H9 (cell line): ENCODE measurements at regions not wholly inside any gene's neighbourhood (a gene's known extent, or its start where the extent isn't known, plus 50 kb on each side); places are given as distances from the start of the nearest gene placed in this dataset.

Experiments used
- DNase-seq: peaks from one replicate; pipeline ENCODE4 v3.0.0-alpha.2; 2017
- H2AFZ ChIP-seq: one replicate; pipeline ENCODE4 v1.6.1; 2013; ENCODE audit warnings: mild to moderate bottlenecking, low read length, control low read depth, moderate library complexity
- H2AK5ac ChIP-seq: 2 replicates; pipeline ENCODE4 v1.6.1; 2013; ENCODE audit warnings: low read length, control low read depth, mixed read lengths; ENCODE audit not compliant: insufficient read length
- H2BK120ac ChIP-seq: one replicate; pipeline ENCODE4 v1.6.1; 2013; ENCODE audit warnings: low read depth, mild to moderate bottlenecking, low read length, control low read depth, inconsistent platforms; ENCODE audit not compliant: poor library complexity, severe bottlenecking
- H2BK12ac ChIP-seq: 2 replicates; pipeline ENCODE4 v1.6.1; 2013; ENCODE audit warnings: low read length, control low read depth, mixed read lengths, low read depth; ENCODE audit not compliant: insufficient read length
- H2BK15ac ChIP-seq: 2 replicates; pipeline ENCODE4 v1.6.1; 2013; ENCODE audit warnings: low read depth, low read length, control low read depth
- H2BK20ac ChIP-seq: one replicate; pipeline ENCODE4 v1.6.1; 2013; ENCODE audit warnings: low read depth, mild to moderate bottlenecking, low read length, control low read depth, inconsistent platforms; ENCODE audit not compliant: poor library complexity, severe bottlenecking
- H2BK5ac ChIP-seq: 2 replicates; pipeline ENCODE4 v1.6.1; 2013; ENCODE audit warnings: low read length, control low read depth, mixed read lengths; ENCODE audit not compliant: insufficient read length
- H3K14ac ChIP-seq: 2 replicates; pipeline ENCODE4 v1.6.1; 2013; ENCODE audit warnings: low read length, control low read depth; ENCODE audit not compliant: insufficient read depth
- H3K18ac ChIP-seq: 2 replicates; pipeline ENCODE4 v1.6.1; 2013; ENCODE audit warnings: low read depth, mild to moderate bottlenecking, mixed read lengths, low read length, control low read depth; ENCODE audit not compliant: insufficient read length
- H3K23ac ChIP-seq: 2 replicates; pipeline ENCODE4 v1.6.1; 2013; ENCODE audit warnings: low read length, control low read depth, mixed read lengths, low read depth; ENCODE audit not compliant: insufficient read length
- H3K23me2 ChIP-seq: 2 replicates; pipeline ENCODE4 v1.6.1; 2013; ENCODE audit warnings: low read depth, mild to moderate bottlenecking, mixed read lengths, low read length, control low read depth; ENCODE audit not compliant: insufficient read length, poor library complexity, severe bottlenecking
- H3K27ac ChIP-seq: 2 replicates; pipeline ENCODE4 v1.5.1; 2013; ENCODE audit warnings: low read length, control low read depth, mixed read lengths, low read depth; ENCODE audit not compliant: insufficient read length
- H3K27me3 ChIP-seq: 2 replicates; pipeline ENCODE4 v1.6.1; 2013; ENCODE audit warnings: low read length, control low read depth, inconsistent platforms; ENCODE audit not compliant: insufficient read depth
- H3K4ac ChIP-seq: 2 replicates; pipeline ENCODE4 v1.6.1; 2013; ENCODE audit warnings: low read depth, mild to moderate bottlenecking, control low read depth, inconsistent platforms, low read length, moderate library complexity
- H3K4me1 ChIP-seq: 2 replicates; pipeline ENCODE4 v1.6.1; 2013; ENCODE audit warnings: low read length, control low read depth, inconsistent platforms; ENCODE audit not compliant: insufficient read depth
- H3K4me2 ChIP-seq: 2 replicates; pipeline ENCODE4 v1.6.1; 2013; ENCODE audit warnings: low read length, control low read depth, mixed read lengths; ENCODE audit not compliant: insufficient read length, insufficient read depth
- H3K56ac ChIP-seq: 2 replicates; pipeline ENCODE4 v1.6.1; 2013; ENCODE audit warnings: low read depth, mild to moderate bottlenecking, mixed read lengths, low read length, control low read depth; ENCODE audit not compliant: insufficient read length
- H3K79me1 ChIP-seq: 2 replicates; pipeline ENCODE4 v1.6.1; 2013; ENCODE audit warnings: low read depth, mild to moderate bottlenecking, moderate library complexity, low read length, control low read depth, inconsistent platforms; ENCODE audit not compliant: insufficient read depth, poor library complexity, severe bottlenecking
- H3K79me2 ChIP-seq: 2 replicates; pipeline ENCODE4 v1.6.1; 2013; ENCODE audit warnings: low read length, control low read depth, inconsistent platforms; ENCODE audit not compliant: insufficient read depth
- H3K9ac ChIP-seq: 2 replicates; pipeline ENCODE4 v1.6.1; 2013; ENCODE audit warnings: low read length, control low read depth, mixed read lengths; ENCODE audit not compliant: insufficient read length; ENCODE audit errors: extremely low read depth
- H3K9me3 ChIP-seq: one replicate; pipeline ENCODE4 v1.6.1; 2013; ENCODE audit warnings: low read depth, low read length, inconsistent platforms; ENCODE audit not compliant: control insufficient read depth
- H3T11ph ChIP-seq: one replicate; pipeline ENCODE4 v1.6.1; 2013; ENCODE audit warnings: mild to moderate bottlenecking, low read length, control low read depth, inconsistent platforms
- H4K20me1 ChIP-seq: one replicate; pipeline ENCODE4 v1.6.1; 2013; ENCODE audit not compliant: control insufficient read depth, insufficient read length, insufficient read depth
- H4K5ac ChIP-seq: 2 replicates; pipeline ENCODE4 v1.6.1; 2013; ENCODE audit warnings: low read depth, mild to moderate bottlenecking, mixed read lengths, low read length, control low read depth; ENCODE audit not compliant: insufficient read length
- H4K8ac ChIP-seq: replicated peaks from 2 replicates; pipeline ENCODE4 v1.6.1; 2013; ENCODE audit warnings: low read length, control low read depth, mixed read lengths, low read depth; ENCODE audit not compliant: insufficient read length
- H4K91ac ChIP-seq: 2 replicates; pipeline ENCODE4 v1.6.1; 2013; ENCODE audit warnings: low read depth, mild to moderate bottlenecking, moderate library complexity, mixed read lengths, low read length, control low read depth; ENCODE audit not compliant: insufficient read length
- H3K27ac Mint-ChIP-seq, 3 experiments: 2 replicates in 2 of 3; 3 replicates in 1 of 3; pipeline ENCODE4 v1.8.0; 2020 to 2021; ENCODE audit warnings: mixed read lengths in 3 of 3, mild to moderate bottlenecking in 1 of 3, moderate library complexity in 1 of 3
- H3K27me3 Mint-ChIP-seq: 2 replicates; pipeline ENCODE4 v1.8.0; 2021; ENCODE audit warnings: low read depth, mild to moderate bottlenecking, moderate library complexity, mixed read lengths
- H3K36me3 Mint-ChIP-seq, 3 experiments: 2 replicates in 2 of 3; 3 replicates in 1 of 3; pipeline ENCODE4 v1.8.0; 2020 to 2021; ENCODE audit warnings: low read depth in 3 of 3, mixed read lengths in 3 of 3; ENCODE audit not compliant: insufficient read depth in 1 of 3
- H3K4me1 Mint-ChIP-seq, 2 experiments: 2 replicates each; pipeline ENCODE4 v1.8.0; 2020; ENCODE audit warnings: mixed read lengths in 2 of 2
- H3K4me3 Mint-ChIP-seq, 2 experiments: 2 replicates in 1 of 2; 3 replicates in 1 of 2; pipeline ENCODE4 v1.8.0; 2020 to 2021; ENCODE audit warnings: mild to moderate bottlenecking in 2 of 2, mixed read lengths in 2 of 2, moderate library complexity in 1 of 2
- H3K9me3 Mint-ChIP-seq, 2 experiments: 2 replicates in 1 of 2; 3 replicates in 1 of 2; pipeline ENCODE4 v1.8.0; 2020; ENCODE audit warnings: mild to moderate bottlenecking in 2 of 2, mixed read lengths in 2 of 2, moderate library complexity in 1 of 2
- WGBS: extraction: QIAGEN DNeasy Blood & Tissue Kit; methylation state at CpG from one replicate; pipeline ENCODE4 v1.1.7; 2013; ENCODE audit warnings: missing lambda C conversion rate, low lambda C conversion rate, mixed read lengths; ENCODE audit not compliant: insufficient read length; ENCODE audit errors: extremely low coverage; 5-methylcytosine and 5-hydroxymethylcytosine counted together
- TF ChIP-seq, protein P1 (sequence below): fragments of 200-600 bp; sonication (generic); conservative IDR thresholded peaks from 3 replicates; pipeline ENCODE4 v1.8.0; 2021; ENCODE audit warnings: antibody characterized with exemption, mild to moderate bottlenecking

DNA sequence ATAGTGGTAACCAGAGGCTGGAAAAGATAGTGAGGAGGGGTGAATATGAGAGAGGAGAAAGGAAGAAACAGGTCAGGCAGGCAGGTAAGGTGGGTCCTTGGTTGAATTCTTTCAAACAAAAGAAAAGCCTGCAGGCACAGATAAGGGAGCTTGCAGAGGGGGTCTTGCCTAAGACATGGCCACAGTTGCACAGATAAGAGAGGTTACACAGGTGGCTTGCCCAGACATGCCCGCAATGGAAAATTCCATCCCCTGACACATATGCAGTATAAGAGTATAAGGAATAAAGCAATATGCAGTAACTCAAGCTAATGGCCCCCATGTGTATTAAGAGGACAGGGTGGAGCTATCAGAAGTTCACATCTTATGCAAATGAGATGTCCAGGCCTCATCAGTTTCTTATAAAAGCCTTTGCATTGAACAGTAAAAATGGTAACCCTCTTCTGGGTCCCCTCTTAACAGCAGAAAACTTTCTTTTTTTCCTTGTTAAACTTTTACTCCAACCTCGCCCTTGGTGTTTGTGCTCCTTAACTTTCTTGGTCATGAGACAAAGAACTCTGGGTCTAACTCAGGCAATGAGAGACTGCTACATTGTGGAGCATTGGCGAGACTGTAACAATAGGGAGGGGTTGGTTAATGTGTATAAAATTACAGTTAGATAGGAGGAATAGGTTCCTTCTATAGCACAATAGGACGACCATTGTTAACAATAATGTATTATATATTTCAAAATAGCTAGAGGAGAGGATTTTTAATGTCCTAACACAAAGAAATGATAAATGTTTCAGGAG is 764.6 kb downstream of the TSN start:
- no CpG with 5 or more reads among the region's 4 CpGs for WGBS
- peaks cover 14% of the 10 kb centered on the region; the same call in 1 of the 2 replicates for H3K4me1 ChIP-seq
- no peaks in the 10 kb centered on the region for H3K9me3 ChIP-seq
- H2BK120ac ChIP-seq: no peak overlapping the region
- H3K9me3 Mint-ChIP-seq: peaks cover 0 to 4% of the 10 kb centered on the region in 2 experiments; a peak in 1 of 5 replicates
- H2AK5ac ChIP-seq: no peak overlapping the region
- no peaks in the 10 kb centered on the region for H3K27me3 Mint-ChIP-seq
- no peak overlapping the region for H3K4me3 Mint-ChIP-seq
- no peak overlapping the region for H3K23ac ChIP-seq
- H3K79me2 ChIP-seq: no peaks in the 10 kb centered on the region
- no peak overlapping the region for H2BK5ac ChIP-seq
- no peak overlapping the region for H3K27ac ChIP-seq
- H3K56ac ChIP-seq: no peak overlapping the region
- peaks cover 48 to 49% of the 10 kb centered on the region in 2 experiments for H3K4me1 Mint-ChIP-seq
- H3K36me3 Mint-ChIP-seq: peaks cover 2 to 12% (median 6%) of the 10 kb centered on the region in 3 experiments; a peak in 5 of 7 replicates
- no peak overlapping the region for H3T11ph ChIP-seq
- TF ChIP-seq, protein P1, sequence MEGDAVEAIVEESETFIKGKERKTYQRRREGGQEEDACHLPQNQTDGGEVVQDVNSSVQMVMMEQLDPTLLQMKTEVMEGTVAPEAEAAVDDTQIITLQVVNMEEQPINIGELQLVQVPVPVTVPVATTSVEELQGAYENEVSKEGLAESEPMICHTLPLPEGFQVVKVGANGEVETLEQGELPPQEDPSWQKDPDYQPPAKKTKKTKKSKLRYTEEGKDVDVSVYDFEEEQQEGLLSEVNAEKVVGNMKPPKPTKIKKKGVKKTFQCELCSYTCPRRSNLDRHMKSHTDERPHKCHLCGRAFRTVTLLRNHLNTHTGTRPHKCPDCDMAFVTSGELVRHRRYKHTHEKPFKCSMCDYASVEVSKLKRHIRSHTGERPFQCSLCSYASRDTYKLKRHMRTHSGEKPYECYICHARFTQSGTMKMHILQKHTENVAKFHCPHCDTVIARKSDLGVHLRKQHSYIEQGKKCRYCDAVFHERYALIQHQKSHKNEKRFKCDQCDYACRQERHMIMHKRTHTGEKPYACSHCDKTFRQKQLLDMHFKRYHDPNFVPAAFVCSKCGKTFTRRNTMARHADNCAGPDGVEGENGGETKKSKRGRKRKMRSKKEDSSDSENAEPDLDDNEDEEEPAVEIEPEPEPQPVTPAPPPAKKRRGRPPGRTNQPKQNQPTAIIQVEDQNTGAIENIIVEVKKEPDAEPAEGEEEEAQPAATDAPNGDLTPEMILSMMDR: no peak
- H4K5ac ChIP-seq: no peak overlapping the region
- H4K20me1 ChIP-seq: no peaks in the 10 kb centered on the region
- no peak overlapping the region for H2BK20ac ChIP-seq
- no peak overlapping the region for H4K8ac ChIP-seq
- H2AFZ ChIP-seq: no peak overlapping the region
- H2BK12ac ChIP-seq: no peak overlapping the region
- H3K4me2 ChIP-seq: no peak overlapping the region
- no peak overlapping the region for H3K9ac ChIP-seq
- no peaks in the 10 kb centered on the region for H3K79me1 ChIP-seq
- no peaks in the 10 kb centered on the region for H3K27me3 ChIP-seq
- no peak overlapping the region for H3K27ac Mint-ChIP-seq
- no peak for DNase-seq
- no peak overlapping the region for H2BK15ac ChIP-seq
- H3K23me2 ChIP-seq: peaks cover 3% of the 10 kb centered on the region
- H3K4ac ChIP-seq: no peak overlapping the region
- H4K91ac ChIP-seq: no peak overlapping the region
- no peak overlapping the region for H3K14ac ChIP-seq
- no peak overlapping the region for H3K18ac ChIP-seq
